A673 (cell line): ENCODE measurements at regions not wholly inside any gene's neighbourhood (a gene's known extent, or its start where the extent isn't known, plus 50 kb on each side); places are given as distances from the start of the nearest gene placed in this dataset.

Experiments
- CTCF ChIP-seq: fragments of 300-800, 200-600 bp; sonication (generic); conservative IDR thresholded peaks from 2 replicates; pipeline ENCODE4 v1.5.1; 2017; ENCODE audit warnings: low read depth, mild to moderate bottlenecking, antibody characterized with exemption, low read length, moderate library complexity, mixed read lengths
- EZH2 ChIP-seq: fragments of 200-600 bp; sonication (generic); IDR thresholded peaks from 2 replicates; pipeline ENCODE4 v1.6.1; 2017; ENCODE audit warnings: borderline replicate concordance, low read depth, mild to moderate bottlenecking, mixed read lengths, antibody characterized with exemption, low read length; ENCODE audit not compliant: poor library complexity, severe bottlenecking

GRCh38 chr6:121932076-121932991, 467.1 kb upstream of the HSF2 start:
- TF ChIP-seq CTCF, result no peak
- TF ChIP-seq EZH2, result no peak
